GM10266 (cell line): ENCODE measurements at regions not wholly inside any gene's neighbourhood (a gene's known extent, or its start where the extent isn't known, plus 50 kb on each side); places are given as distances from the start of the nearest gene placed in this dataset.

Source experiments
- DNase-seq: peaks from one replicate; pipeline ENCODE4 v3.0.0; 2012; ENCODE audit errors: extremely low spot score
- TF ChIP-seq, protein P1 (sequence below): IDR thresholded peaks from 2 replicates; pipeline ENCODE4 v1.5.1; 2012; ENCODE audit warnings: mild to moderate bottlenecking, low read depth; ENCODE audit not compliant: control insufficient read depth, insufficient read depth; ENCODE audit errors: missing control alignments

DNA sequence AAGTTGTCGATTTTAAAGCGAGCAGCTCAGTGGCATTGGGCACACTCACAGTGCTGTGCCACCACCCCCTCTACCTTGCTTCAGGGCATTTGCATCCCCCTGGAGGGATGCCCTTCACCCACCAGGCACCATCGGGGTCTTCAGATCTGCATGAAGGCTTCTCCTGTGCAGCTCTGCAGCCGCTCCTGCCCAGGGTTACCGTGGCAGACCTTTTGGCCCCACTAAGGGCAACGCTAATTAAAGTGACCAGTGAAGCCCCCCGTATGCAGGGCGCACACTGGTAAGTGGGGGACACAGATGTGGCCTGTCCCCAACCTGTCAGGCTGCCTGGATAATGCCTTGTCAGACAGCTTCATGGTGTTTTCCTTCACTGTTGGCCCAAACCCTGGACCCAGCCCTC, 1117.7 kb downstream of the BRD1 start:
- DNase-seq = no peak
- TF ChIP-seq, protein P1, sequence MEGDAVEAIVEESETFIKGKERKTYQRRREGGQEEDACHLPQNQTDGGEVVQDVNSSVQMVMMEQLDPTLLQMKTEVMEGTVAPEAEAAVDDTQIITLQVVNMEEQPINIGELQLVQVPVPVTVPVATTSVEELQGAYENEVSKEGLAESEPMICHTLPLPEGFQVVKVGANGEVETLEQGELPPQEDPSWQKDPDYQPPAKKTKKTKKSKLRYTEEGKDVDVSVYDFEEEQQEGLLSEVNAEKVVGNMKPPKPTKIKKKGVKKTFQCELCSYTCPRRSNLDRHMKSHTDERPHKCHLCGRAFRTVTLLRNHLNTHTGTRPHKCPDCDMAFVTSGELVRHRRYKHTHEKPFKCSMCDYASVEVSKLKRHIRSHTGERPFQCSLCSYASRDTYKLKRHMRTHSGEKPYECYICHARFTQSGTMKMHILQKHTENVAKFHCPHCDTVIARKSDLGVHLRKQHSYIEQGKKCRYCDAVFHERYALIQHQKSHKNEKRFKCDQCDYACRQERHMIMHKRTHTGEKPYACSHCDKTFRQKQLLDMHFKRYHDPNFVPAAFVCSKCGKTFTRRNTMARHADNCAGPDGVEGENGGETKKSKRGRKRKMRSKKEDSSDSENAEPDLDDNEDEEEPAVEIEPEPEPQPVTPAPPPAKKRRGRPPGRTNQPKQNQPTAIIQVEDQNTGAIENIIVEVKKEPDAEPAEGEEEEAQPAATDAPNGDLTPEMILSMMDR = no peak

DNA sequence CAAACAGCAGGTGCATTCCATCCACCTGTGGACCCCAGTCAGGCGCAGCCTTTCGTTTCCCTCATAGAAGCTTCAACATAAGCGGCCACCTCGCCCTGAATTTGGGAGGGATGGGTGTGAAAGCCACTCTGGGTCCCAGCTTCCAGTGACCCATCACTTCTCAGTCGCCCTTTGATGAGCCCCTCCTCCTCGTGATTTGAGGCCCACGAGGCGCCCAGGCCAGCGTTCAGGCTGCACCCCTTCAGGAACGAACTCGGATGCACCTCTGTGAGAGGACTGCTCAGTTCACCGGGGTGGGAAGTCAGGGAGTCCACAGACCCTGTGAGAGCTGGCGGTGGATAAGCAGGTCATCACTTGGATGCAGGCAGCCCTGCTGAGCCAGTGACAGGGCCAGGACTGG, 1118.2 kb downstream of the BRD1 start:
- TF ChIP-seq, protein P1 = no peak
- DNase-seq = no peak

DNA sequence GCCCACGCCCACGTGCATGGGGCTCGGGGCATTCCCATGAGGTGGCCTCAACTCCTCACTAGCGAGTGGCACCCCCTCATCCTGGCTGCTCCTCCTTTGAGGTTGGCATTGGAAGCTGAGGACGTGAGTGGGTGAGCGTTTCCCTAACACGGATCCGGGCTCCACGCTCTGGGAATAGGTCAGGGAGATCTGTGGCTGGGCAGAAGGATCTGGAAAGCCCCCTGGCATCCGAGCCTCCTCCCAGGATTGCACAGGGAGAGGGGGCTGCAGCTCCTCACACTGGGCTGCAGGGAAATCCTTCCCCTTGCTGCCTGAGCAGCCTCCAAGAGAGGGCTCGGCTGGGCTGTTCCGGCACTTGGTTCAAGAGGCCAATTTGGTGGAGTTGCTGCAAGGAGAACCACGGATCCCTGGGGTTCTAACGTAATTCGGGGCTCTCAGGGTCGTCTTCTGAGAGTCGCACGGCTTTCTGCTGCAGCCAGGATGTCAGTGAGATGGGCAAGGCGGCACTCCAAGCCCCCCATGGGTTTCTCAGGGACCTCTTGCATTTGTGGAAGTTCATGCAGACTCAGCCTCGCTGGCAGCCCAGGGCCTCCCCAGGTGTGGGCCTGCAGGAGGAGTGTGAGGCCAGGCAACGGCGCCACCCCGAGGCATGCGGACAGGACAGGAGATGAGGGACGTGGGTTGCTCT, 1119.0 kb downstream of the BRD1 start:
- no peak for DNase-seq
- TF ChIP-seq, protein P1 = no peak

DNA sequence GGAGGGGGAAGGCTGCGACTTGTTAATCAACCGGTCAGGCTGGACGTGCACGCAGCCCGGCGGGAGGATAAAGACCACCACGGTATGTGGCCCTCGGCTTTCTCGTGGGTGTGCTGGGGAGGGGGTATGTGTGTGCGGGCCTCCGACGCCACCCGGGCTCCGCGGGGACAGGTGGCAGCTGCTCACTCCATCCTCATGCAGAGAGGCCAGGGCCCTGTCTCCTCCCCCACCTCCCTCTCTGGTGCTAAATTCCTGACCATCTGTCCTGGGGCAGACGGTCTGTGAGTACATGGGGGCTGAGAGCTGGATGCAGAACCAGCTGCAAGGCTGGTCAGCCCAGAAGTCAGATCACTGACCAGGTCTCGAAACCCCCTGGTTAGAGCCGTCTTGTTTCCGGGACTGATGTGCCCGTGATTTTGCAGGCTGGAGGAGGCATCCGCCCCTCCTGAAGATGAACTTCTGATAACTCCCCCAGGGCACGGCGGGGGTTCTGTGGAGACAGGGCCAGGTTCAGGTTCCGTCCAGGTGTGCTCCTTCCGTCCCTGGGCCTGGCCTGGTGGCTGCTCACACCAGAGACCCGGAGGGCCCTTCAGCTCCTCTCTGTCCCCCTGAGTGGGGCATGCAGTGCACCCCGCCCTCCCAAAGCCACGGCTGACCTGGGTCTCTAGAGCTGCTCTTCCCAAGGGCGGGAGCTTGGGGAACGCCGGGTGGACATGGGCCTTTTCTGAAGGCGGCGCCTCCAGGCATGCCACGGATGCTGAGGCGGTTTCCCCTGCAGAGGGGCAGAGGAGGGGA, 1119.7 kb downstream of the BRD1 start:
- no peak for DNase-seq
- TF ChIP-seq, protein P1 = no peak

DNA sequence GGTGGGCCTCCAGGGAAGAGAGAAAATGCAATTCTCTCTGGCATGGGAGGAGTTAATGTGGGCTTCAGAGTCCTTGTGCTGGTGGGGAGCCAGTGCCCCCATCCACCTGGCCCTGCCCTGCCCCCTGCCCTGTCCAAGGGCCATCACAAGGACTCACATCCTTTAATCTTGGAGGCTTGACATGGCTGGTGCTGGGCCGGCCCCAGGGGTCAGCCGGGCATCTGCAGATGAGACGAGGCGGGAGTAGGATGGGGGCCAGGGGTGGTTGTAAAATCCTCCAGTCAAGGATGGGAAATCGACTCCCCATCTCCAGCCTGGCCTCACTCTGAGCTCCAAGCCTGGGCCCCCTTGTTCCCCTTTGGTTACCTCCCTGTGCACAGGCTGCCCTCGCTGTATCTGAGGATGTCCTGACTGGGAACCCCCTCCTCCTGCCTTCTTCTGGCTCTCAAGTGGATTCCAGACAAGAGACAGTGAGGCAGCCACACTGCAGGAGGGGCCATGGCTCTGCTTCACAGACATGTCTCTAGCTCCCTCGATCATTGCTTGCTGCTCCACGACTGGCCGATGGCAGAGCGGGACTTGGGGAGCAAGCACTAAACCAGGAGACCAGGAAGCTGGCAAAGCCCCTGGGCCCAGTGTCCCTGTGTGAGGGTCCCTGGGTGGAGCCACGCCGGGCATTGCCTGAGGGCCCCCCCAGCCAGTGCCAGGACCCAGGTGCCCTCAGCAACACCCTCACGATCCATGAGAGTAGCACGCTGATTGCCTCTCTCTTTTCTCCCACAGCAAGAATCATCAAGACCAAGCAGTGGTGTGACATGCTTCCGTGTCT, 1120.5 kb downstream of the BRD1 start:
- DNase-seq = no peak
- TF ChIP-seq, protein P1 = no peak

DNA sequence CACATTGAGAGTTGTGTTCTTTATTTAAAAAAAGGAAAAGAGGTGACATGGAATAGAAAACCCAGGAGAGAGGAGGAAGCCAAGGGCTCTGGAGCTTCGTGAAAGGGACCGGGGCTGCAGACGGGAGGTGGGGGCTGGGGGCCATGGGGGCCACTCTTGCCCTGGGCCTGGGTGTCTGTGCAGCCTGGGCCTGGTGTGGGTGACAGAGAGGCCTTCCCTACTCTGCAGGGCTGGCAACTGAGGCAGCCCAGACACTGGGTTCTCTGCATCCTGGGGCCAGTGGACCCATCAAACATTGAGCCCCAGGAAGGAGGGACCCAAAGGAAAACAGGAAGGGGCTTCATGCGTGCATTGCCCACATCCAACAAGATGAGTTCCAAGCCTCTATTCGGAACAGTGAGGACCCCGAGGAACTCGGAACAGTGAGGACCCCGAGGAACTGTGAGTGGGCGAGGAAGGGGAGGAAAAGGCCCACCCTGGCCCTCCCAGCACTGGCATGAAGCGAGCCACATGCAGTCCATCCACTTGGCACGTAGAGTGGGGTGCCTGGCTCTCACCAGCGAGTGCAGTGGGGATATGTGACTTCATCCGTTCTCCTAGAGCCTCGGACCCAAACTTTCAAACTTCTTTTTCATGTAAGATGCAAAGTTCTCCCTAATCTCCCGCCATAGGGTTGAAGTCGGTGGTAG, 1121.6 kb downstream of the BRD1 start:
- DNase-seq = no peak

More for the DNA sequence above, 1121.6 kb downstream of the BRD1 start:
- TF ChIP-seq, protein P1 = no peak
